PC-3 (cell line): ENCODE measurements at regions not wholly inside any gene's neighbourhood (a gene's known extent, or its start where the extent isn't known, plus 50 kb on each side); places are given as distances from the start of the nearest gene placed in this dataset.

ENCODE experiments used
- EZH2 ChIP-seq: fragments of 300-600 bp; sonication (generic); IDR thresholded peaks from one replicate; pipeline ENCODE4 v1.6.1; 2017; ENCODE audit warnings: antibody characterized with exemption, mild to moderate bottlenecking, low read length; ENCODE audit not compliant: unreplicated experiment
- EZH2phosphoT487 ChIP-seq: fragments of 300-600 bp; sonication (generic); IDR thresholded peaks from 2 replicates; pipeline ENCODE4 v1.6.1; 2018; ENCODE audit warnings: mild to moderate bottlenecking, antibody characterized with exemption, low read length, borderline replicate concordance
- TF ChIP-seq, protein P1 (sequence below): fragments of 300-600 bp; sonication (generic); conservative IDR thresholded peaks from 2 replicates; pipeline ENCODE4 v1.5.1; 2017; ENCODE audit warnings: antibody characterized with exemption, low read depth, mild to moderate bottlenecking, low read length

DNA sequence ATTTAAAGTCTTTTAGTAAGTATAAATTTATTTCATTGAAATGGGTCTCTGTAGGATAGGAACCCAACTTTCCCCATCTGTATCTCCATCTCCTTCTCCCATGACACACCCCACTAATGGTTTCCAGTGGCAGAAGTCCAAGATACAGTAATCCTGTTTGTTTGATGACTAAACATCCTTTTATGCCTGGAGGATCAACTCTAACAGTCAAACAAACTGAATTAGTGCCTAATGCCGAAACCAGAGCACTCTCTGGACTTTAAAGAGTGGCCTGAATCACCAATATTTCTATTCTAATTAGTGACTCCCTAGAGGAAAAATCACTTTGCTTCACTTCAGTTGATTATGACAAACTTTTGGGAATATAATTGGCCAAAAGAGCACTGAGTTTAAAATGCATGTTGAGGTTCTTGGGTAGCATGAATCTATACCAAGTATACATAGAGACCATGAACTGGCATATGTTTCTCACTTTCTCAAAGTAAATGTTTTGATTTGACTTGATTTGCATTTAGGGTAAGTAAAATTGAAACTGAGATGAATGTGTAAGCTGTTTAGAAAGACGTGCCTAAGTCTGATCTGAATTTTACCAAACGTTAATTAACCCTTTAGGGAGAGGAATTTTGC lies 776.4 kb upstream of the NRSN1 start:
- TF ChIP-seq, protein P1, sequence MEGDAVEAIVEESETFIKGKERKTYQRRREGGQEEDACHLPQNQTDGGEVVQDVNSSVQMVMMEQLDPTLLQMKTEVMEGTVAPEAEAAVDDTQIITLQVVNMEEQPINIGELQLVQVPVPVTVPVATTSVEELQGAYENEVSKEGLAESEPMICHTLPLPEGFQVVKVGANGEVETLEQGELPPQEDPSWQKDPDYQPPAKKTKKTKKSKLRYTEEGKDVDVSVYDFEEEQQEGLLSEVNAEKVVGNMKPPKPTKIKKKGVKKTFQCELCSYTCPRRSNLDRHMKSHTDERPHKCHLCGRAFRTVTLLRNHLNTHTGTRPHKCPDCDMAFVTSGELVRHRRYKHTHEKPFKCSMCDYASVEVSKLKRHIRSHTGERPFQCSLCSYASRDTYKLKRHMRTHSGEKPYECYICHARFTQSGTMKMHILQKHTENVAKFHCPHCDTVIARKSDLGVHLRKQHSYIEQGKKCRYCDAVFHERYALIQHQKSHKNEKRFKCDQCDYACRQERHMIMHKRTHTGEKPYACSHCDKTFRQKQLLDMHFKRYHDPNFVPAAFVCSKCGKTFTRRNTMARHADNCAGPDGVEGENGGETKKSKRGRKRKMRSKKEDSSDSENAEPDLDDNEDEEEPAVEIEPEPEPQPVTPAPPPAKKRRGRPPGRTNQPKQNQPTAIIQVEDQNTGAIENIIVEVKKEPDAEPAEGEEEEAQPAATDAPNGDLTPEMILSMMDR: no peak
- TF ChIP-seq EZH2: no peak
- TF ChIP-seq EZH2phosphoT487: no peak
